Keratinocyte (primary cell): ENCODE measurements at regions not wholly inside any gene's neighbourhood (a gene's known extent, or its start where the extent isn't known, plus 50 kb on each side); places are given as distances from the start of the nearest gene placed in this dataset.

Experiments
- DNase-seq: peaks from one replicate; pipeline ENCODE4 v3.0.0-alpha.2; 2011; ENCODE audit warnings: low read depth, missing footprints, low spot score
- FAIRE-seq: peaks from 2 replicates; lab custom pipeline; 2011; peaks lifted over from hg19 to GRCh38; lab: Jason Lieb, UNC
- H2AFZ ChIP-seq: 2 replicates; pipeline ENCODE4 v1.6.0; 2012; ENCODE audit warnings: low read length, control low read depth, inconsistent platforms; ENCODE audit not compliant: control insufficient read depth
- H3K27ac ChIP-seq: 2 replicates; pipeline ENCODE4 v1.5.1; 2011; ENCODE audit warnings: low read length; ENCODE audit not compliant: control insufficient read depth, insufficient read depth
- H3K27me3 ChIP-seq: 3 replicates; pipeline ENCODE4 v1.6.0; 2011; ENCODE audit warnings: low read length; ENCODE audit not compliant: control insufficient read depth, insufficient read depth; ENCODE audit errors: extremely low read depth
- H3K36me3 ChIP-seq, 2 experiments: 2 replicates in 1 of 2; 3 replicates in 1 of 2; pipeline ENCODE4 v1.5.1; 2011; ENCODE audit warnings: low read length in 2 of 2, mild to moderate bottlenecking in 1 of 2; ENCODE audit not compliant: control insufficient read depth in 2 of 2, insufficient read depth in 2 of 2; ENCODE audit errors: extremely low read depth in 1 of 2
- H3K4me1 ChIP-seq: 3 replicates; pipeline ENCODE4 v1.5.1; 2011; ENCODE audit warnings: low read length; ENCODE audit not compliant: control insufficient read depth, insufficient read depth; ENCODE audit errors: extremely low read depth
- H3K4me2 ChIP-seq: 3 replicates; pipeline ENCODE4 v1.6.0; 2011; ENCODE audit warnings: low read depth, low read length; ENCODE audit not compliant: control insufficient read depth, insufficient read depth; ENCODE audit errors: extremely low read depth
- H3K4me3 ChIP-seq, 3 experiments: fragments of 200-600 bp in 1 of 3; sonication (generic) in 1 of 3; 2 replicates in 2 of 3; 3 replicates in 1 of 3; pipeline ENCODE4 v1.5.1; 2011 to 2016; ENCODE audit warnings: low read length in 3 of 3, mild to moderate bottlenecking in 3 of 3, control low read depth in 2 of 3, inconsistent platforms in 1 of 3, low read depth in 1 of 3, mixed read lengths in 1 of 3, mixed run types in 1 of 3, moderate library complexity in 1 of 3; ENCODE audit not compliant: control insufficient read depth in 2 of 3, insufficient read depth in 2 of 3; ENCODE audit errors: extremely low read depth in 1 of 3
- H3K79me2 ChIP-seq: 2 replicates; pipeline ENCODE4 v1.6.0; 2012; ENCODE audit warnings: low read length; ENCODE audit not compliant: control insufficient read depth, insufficient read depth
- H3K9ac ChIP-seq: 3 replicates; pipeline ENCODE4 v1.6.0; 2011; ENCODE audit warnings: low read length; ENCODE audit not compliant: control insufficient read depth, insufficient read depth; ENCODE audit errors: extremely low read depth
- H3K9me1 ChIP-seq: 3 replicates; pipeline ENCODE4 v1.6.0; 2011; ENCODE audit warnings: low read length; ENCODE audit not compliant: control insufficient read depth, insufficient read depth; ENCODE audit errors: extremely low read depth
- H3K9me3 ChIP-seq: 2 replicates; pipeline ENCODE4 v1.5.1; 2012; ENCODE audit warnings: low read depth, low read length; ENCODE audit not compliant: control insufficient read depth
- H4K20me1 ChIP-seq: 3 replicates; pipeline ENCODE4 v1.6.0; 2011; ENCODE audit warnings: low read length; ENCODE audit not compliant: control insufficient read depth, insufficient read depth; ENCODE audit errors: extremely low read depth
- CTCF ChIP-seq, 3 experiments: IDR thresholded peaks in 1 of 3; conservative IDR thresholded peaks in 1 of 3; optimal IDR thresholded peaks in 1 of 3; 2 replicates in 2 of 3; 3 replicates in 1 of 3; pipeline versions ENCODE3 to v1.5.1; 2011; ENCODE audit warnings: low read length in 3 of 3, mild to moderate bottlenecking in 3 of 3, moderate library complexity in 2 of 3, control low read depth in 1 of 3, inconsistent platforms in 1 of 3; ENCODE audit not compliant: insufficient read depth in 2 of 3; ENCODE audit errors: extremely low read depth in 1 of 3
- EZH2 ChIP-seq: IDR thresholded peaks from one replicate; pipeline ENCODE4 v1.6.1; 2012; ENCODE audit warnings: inconsistent platforms, mild to moderate bottlenecking, low read length, moderate library complexity
- dilution Hi-C: fragments of 300-500 bp; cut with MboI; formaldehyde crosslinking; loops from one replicate; pipeline ENCODE4 v1.7.0; 2020; ENCODE audit warnings: low sequenced_read_pairs; ENCODE audit not compliant: extremely low pct_ligation_motif_present

GRCh38 chr15:79609506-79609905 is 177.4 kb downstream of the MINAR1 start:
- FAIRE-seq = no peak
- Histone ChIP-seq H3K4me3 (no peak overlapping the region), H3K9me3 (no peaks in the 10 kb centered on the region), H3K9ac (no peak overlapping the region), H3K36me3 (no peaks in the 10 kb centered on the region), H3K9me1 (no peaks in the 10 kb centered on the region), H3K4me1 (no peaks in the 10 kb centered on the region), H2AFZ (no peak overlapping the region), H3K79me2 (no peaks in the 10 kb centered on the region), H3K27ac (no peak overlapping the region), H4K20me1 (no peaks in the 10 kb centered on the region), H3K27me3 (no peaks in the 10 kb centered on the region), H3K4me2 (no peak overlapping the region)
- no peak for DNase-seq
- no peak for TF ChIP-seq EZH2
- no peak for TF ChIP-seq CTCF (optimal IDR thresholded peaks at IDR 0.05 in 1 of 3, IDR thresholded peaks at IDR 0.05 in 1 of 3, conservative IDR thresholded peaks at IDR 0.05 in 1 of 3; ENCODE audit: extremely low read depth in 1 of 3, insufficient read depth in 2 of 3, low read length in 3 of 3)
- dilution Hi-C loops = no loop called here

GRCh38 chr15:79610021-79610420 is 177.9 kb downstream of the MINAR1 start:
- no peaks in the 10 kb centered on the region for H3K9me3 ChIP-seq
- no peak overlapping the region for H3K27ac ChIP-seq
- TF ChIP-seq EZH2 (no peak), CTCF (optimal IDR thresholded peaks at IDR 0.05 in 1 of 3, IDR thresholded peaks at IDR 0.05 in 1 of 3, conservative IDR thresholded peaks at IDR 0.05 in 1 of 3; ENCODE audit: extremely low read depth in 1 of 3, insufficient read depth in 2 of 3, low read length in 3 of 3) (no peak)
- no peaks in the 10 kb centered on the region for H4K20me1 ChIP-seq
- FAIRE-seq (no peak), DNase-seq (no peak)
- no peaks in the 10 kb centered on the region for H3K36me3 ChIP-seq
- H3K27me3 ChIP-seq = no peaks in the 10 kb centered on the region
- no peak overlapping the region for H2AFZ ChIP-seq
- no peaks in the 10 kb centered on the region for H3K4me1 ChIP-seq
- no peak overlapping the region for H3K9ac ChIP-seq
- H3K4me2 ChIP-seq = no peak overlapping the region
- no peaks in the 10 kb centered on the region for H3K79me2 ChIP-seq
- no peak overlapping the region for H3K4me3 ChIP-seq
- no peaks in the 10 kb centered on the region for H3K9me1 ChIP-seq
- dilution Hi-C loops = no loop called here
